Activated B cell treated with CpG ODN at 0.5 μM for 24 hours (primary cell): ENCODE measurements at regions not wholly inside any gene's neighbourhood (a gene's known extent, or its start where the extent isn't known, plus 50 kb on each side); places are given as distances from the start of the nearest gene placed in this dataset.

Experiments
- ATAC-seq: fragments of 200-7000 bp; cut with Tn5 transposase; one replicate; pipeline ENCODE4 v1.10.0; 2021; ENCODE audit warnings: low read depth, mild to moderate bottlenecking, moderate library complexity
- CTCF ChIA-PET: fragments of 350-600 bp; sonication (Branson Sonifier 250); formaldehyde crosslinking; loops from one replicate; lab custom pipeline; 2021; ENCODE audit warnings: antibody characterized with exemption; lab: Charles Lee
- POLR2A ChIA-PET: fragments of 350-600 bp; sonication (Branson Sonifier 250); formaldehyde crosslinking; loops from one replicate; lab custom pipeline; 2021; ENCODE audit warnings: antibody characterized with exemption; lab: Charles Lee
- DNase-seq: peaks from one replicate; pipeline ENCODE4 v3.0.0; 2022
- H3K27ac Mint-ChIP-seq: one replicate; pipeline ENCODE4 v1.8.0; 2020; ENCODE audit warnings: mixed read lengths
- H3K27me3 Mint-ChIP-seq: one replicate; pipeline ENCODE4 v1.8.0; 2021; ENCODE audit warnings: mixed read lengths
- H3K36me3 Mint-ChIP-seq: one replicate; pipeline ENCODE4 v1.8.0; 2021; ENCODE audit warnings: low read depth, mixed read lengths
- H3K4me1 Mint-ChIP-seq: one replicate; pipeline ENCODE4 v1.8.0; 2021; ENCODE audit warnings: mixed read lengths
- H3K4me3 Mint-ChIP-seq: one replicate; pipeline ENCODE4 v1.8.0; 2020; ENCODE audit warnings: mild to moderate bottlenecking, mixed read lengths
- H3K9me3 Mint-ChIP-seq: one replicate; pipeline ENCODE4 v1.8.0; 2020; ENCODE audit warnings: mixed read lengths
- CTCF ChIP-seq: fragments of 200-600 bp; IDR thresholded peaks from one replicate; pipeline ENCODE4 v1.8.0; 2022; ENCODE audit warnings: antibody characterized with exemption, mild to moderate bottlenecking
- intact Hi-C: fragments of 100-400 bp; cut with micrococcal nuclease; formaldehyde crosslinking; loops from one replicate; pipeline ENCODE4 v1.15.1; 2024

- H3K27me3 Mint-ChIP-seq, result no peaks in the 10 kb centered on the region
- TF ChIP-seq CTCF, result no peak
- no peak overlapping the region for H3K4me3 Mint-ChIP-seq
- CTCF ChIA-PET, result no interaction called here
- H3K36me3 Mint-ChIP-seq, result no peaks in the 10 kb centered on the region
- no peaks in the 10 kb centered on the region for H3K9me3 Mint-ChIP-seq
- ATAC-seq (no peak), DNase-seq (no peak)
- POLR2A ChIA-PET, result no interaction called here
- intact Hi-C loops, result no loop called here
- no peak overlapping the region for H3K27ac Mint-ChIP-seq
- H3K4me1 Mint-ChIP-seq, result peaks cover 5% of the 10 kb centered on the region
Measured at GRCh38 chr12:47545938-47546609, 159.8 kb downstream of the RPAP3 start.

GRCh38 chr12:47534695-47535094 is 171.1 kb downstream of the RPAP3 start:
- POLR2A ChIA-PET, result no interaction called here

DNA sequence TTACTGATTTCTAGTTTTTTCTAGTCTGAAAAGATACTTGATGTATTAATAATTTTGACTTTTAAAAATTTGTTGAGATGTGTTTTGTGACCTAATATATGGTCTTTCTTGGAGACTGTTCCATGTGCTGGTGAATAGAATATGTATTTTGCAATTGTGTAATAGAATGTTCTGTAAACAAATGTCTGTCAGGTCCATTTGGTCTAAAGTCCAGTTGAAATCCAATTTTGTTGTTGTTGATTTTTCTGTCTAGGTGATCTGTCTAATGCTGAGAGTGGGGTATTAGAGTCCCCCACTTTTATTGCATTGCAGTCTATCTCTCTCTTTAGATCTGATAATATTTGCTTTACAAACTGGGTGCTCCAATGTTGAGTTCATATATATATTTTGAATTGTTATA is 175.8 kb downstream of the RPAP3 start:
- Mint-ChIP-seq H3K27me3 (peaks cover 25% of the 10 kb centered on the region), H3K9me3 (peaks cover 32% of the 10 kb centered on the region)

More at GRCh38 chr12:47534695-47535094, 171.1 kb downstream of the RPAP3 start:
- DNase-seq, result no peak
- peaks cover 2% of the 10 kb centered on the region for H3K36me3 Mint-ChIP-seq
- TF ChIP-seq CTCF, result no peak
- intact Hi-C loops, result no loop called here
- no peak overlapping the region for H3K27ac Mint-ChIP-seq
- no peak overlapping the region for H3K4me3 Mint-ChIP-seq
- CTCF ChIA-PET, result no interaction called here
- peaks cover 16% of the 10 kb centered on the region for H3K9me3 Mint-ChIP-seq
- H3K27me3 Mint-ChIP-seq, result peaks cover 34% of the 10 kb centered on the region
- no peak for ATAC-seq
- H3K4me1 Mint-ChIP-seq, result no peaks in the 10 kb centered on the region

GRCh38 chr12:47527816-47528215 is 178.0 kb downstream of the RPAP3 start:
- POLR2A ChIA-PET, result no interaction called here
- intact Hi-C loops, result no loop called here
- H3K27ac Mint-ChIP-seq, result no peak overlapping the region

More for the DNA sequence above, 175.8 kb downstream of the RPAP3 start:
- ATAC-seq (no peak), DNase-seq (no peak)
- Mint-ChIP-seq H3K36me3 (peaks cover 2% of the 10 kb centered on the region), H3K4me3 (no peak overlapping the region), H3K4me1 (no peaks in the 10 kb centered on the region), H3K27ac (no peak overlapping the region)
- ChIA-PET POLR2A (no interaction called here), CTCF (no interaction called here)
- no peak for TF ChIP-seq CTCF
- intact Hi-C loops, result no loop called here

DNA sequence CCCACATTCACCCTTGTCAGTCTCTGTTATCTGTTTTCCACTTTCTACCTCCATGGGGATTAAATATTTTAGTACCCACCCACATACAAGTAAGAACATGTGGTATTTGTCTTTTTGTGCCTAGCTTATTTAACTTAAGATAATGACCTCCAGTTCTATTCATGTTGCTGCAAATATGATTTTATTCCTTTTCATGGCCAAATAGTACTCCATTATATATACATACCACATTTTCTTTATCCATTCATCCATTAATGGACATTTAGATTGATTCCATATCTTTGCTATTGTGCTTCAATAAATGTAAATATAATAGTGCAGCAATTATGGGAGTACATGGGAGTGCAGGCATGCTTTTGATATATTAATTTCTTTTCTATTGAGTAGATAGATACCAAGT is 185.8 kb downstream of the RPAP3 start:
- Mint-ChIP-seq H3K4me1 (no peaks in the 10 kb centered on the region), H3K9me3 (peaks cover 44% of the 10 kb centered on the region), H3K36me3 (no peaks in the 10 kb centered on the region), H3K27me3 (peaks cover 3% of the 10 kb centered on the region), H3K4me3 (no peak overlapping the region), H3K27ac (no peak overlapping the region)
- intact Hi-C loops, result no loop called here
- CTCF ChIA-PET, result no interaction called here
- no peak for DNase-seq
- ATAC-seq, result no peak
- no peak for TF ChIP-seq CTCF
- POLR2A ChIA-PET, result no interaction called here

More at GRCh38 chr12:47527816-47528215, 178.0 kb downstream of the RPAP3 start:
- no peak for DNase-seq
- Mint-ChIP-seq H3K36me3 (peaks cover 2% of the 10 kb centered on the region), H3K4me1 (no peaks in the 10 kb centered on the region), H3K9me3 (peaks cover 32% of the 10 kb centered on the region), H3K4me3 (no peak overlapping the region), H3K27me3 (peaks cover 15% of the 10 kb centered on the region)
- no peak for ATAC-seq
- CTCF ChIA-PET, result no interaction called here
- TF ChIP-seq CTCF, result no peak
